SK-N-SH treated with all-trans-retinoic acid at 6 μM for 48 hours (cell line): ENCODE measurements at regions not wholly inside any gene's neighbourhood (a gene's known extent, or its start where the extent isn't known, plus 50 kb on each side); places are given as distances from the start of the nearest gene placed in this dataset.

Source experiments
- ATAC-seq: fragments of 200-7000 bp; cut with Tn5 transposase; 3 replicates; pipeline ENCODE4 v1.9.1; 2020; ENCODE audit warnings: mild to moderate bottlenecking, moderate library complexity
- BACH2 ChIP-seq: fragments of 250-450 bp; sonication (Bioruptor Pico); IDR thresholded peaks from 2 replicates; pipeline ENCODE4 v1.9.0; 2021; ENCODE audit warnings: mild to moderate bottlenecking, borderline replicate concordance
- CSDC2 ChIP-seq: fragments of 250-450 bp; sonication (Bioruptor Pico); IDR thresholded peaks from 2 replicates; pipeline ENCODE4 v1.5.0; 2020; ENCODE audit warnings: mild to moderate bottlenecking, moderate library complexity
- ESRRG ChIP-seq: fragments of 250-450 bp; sonication (Bioruptor Pico); IDR thresholded peaks from 2 replicates; pipeline ENCODE4 v1.6.1; 2021; ENCODE audit warnings: mild to moderate bottlenecking
- GLIS3 ChIP-seq: fragments of 250-450 bp; sonication (Bioruptor Pico); IDR thresholded peaks from 2 replicates; pipeline ENCODE4 v1.5.0; 2020; ENCODE audit warnings: mild to moderate bottlenecking, moderate library complexity
- OSR1 ChIP-seq: fragments of 250-450 bp; sonication (Bioruptor Pico); IDR thresholded peaks from 2 replicates; pipeline ENCODE4 v1.8.0; 2022; ENCODE audit warnings: moderate library complexity, mild to moderate bottlenecking, inconsistent platforms
- PPARA ChIP-seq: fragments of 250-450 bp; sonication (Bioruptor Pico); IDR thresholded peaks from 2 replicates; pipeline ENCODE4 v1.5.0; 2020; ENCODE audit warnings: mild to moderate bottlenecking, borderline replicate concordance
- RARB ChIP-seq: fragments of 250-450 bp; sonication (Bioruptor Pico); IDR thresholded peaks from 2 replicates; pipeline ENCODE4 v1.8.0; 2021; ENCODE audit warnings: mild to moderate bottlenecking, moderate library complexity
- SNAI2 ChIP-seq: fragments of 250-450 bp; sonication (Bioruptor Pico); IDR thresholded peaks from 2 replicates; pipeline ENCODE4 v1.5.0; 2020; ENCODE audit warnings: mild to moderate bottlenecking, moderate library complexity
- TCF4 ChIP-seq: fragments of 250-450 bp; sonication (Bioruptor Pico); IDR thresholded peaks from 2 replicates; pipeline ENCODE4 v1.8.0; 2021; ENCODE audit warnings: mild to moderate bottlenecking, moderate library complexity, borderline replicate concordance
- TOX ChIP-seq: fragments of 250-450 bp; sonication (Bioruptor Pico); IDR thresholded peaks from 2 replicates; pipeline ENCODE4 v1.8.0; 2021; ENCODE audit warnings: mild to moderate bottlenecking, moderate library complexity, borderline replicate concordance
- ZC3H10 ChIP-seq: fragments of 250-450 bp; sonication (Bioruptor Pico); IDR thresholded peaks from 2 replicates; pipeline ENCODE4 v1.5.1; 2021; ENCODE audit warnings: mild to moderate bottlenecking, moderate library complexity
- ZFP3 ChIP-seq: fragments of 250-450 bp; sonication (Bioruptor Pico); IDR thresholded peaks from 2 replicates; pipeline ENCODE4 v1.5.0; 2020; ENCODE audit warnings: mild to moderate bottlenecking, moderate library complexity
- ZFP30 ChIP-seq: fragments of 450-650 bp; formaldehyde crosslinking; IDR thresholded peaks from 2 replicates; pipeline ENCODE4 v1.5.0; 2022; ENCODE audit warnings: mild to moderate bottlenecking, moderate library complexity
- ZNF565 ChIP-seq: fragments of 450-650 bp; formaldehyde crosslinking; conservative IDR thresholded peaks from 2 replicates; pipeline ENCODE4 v1.5.0; 2020; ENCODE audit warnings: low read depth, mild to moderate bottlenecking, moderate library complexity
- ZNF70 ChIP-seq: fragments of 450-650 bp; formaldehyde crosslinking; IDR thresholded peaks from 2 replicates; pipeline ENCODE4 v1.5.0; 2020; ENCODE audit warnings: mild to moderate bottlenecking, moderate library complexity
- TF ChIP-seq, protein P1 (sequence below): fragments of 250-450 bp; sonication (Bioruptor Pico); IDR thresholded peaks from 2 replicates; pipeline ENCODE4 v1.5.1; 2021; ENCODE audit warnings: mild to moderate bottlenecking, moderate library complexity
- TF ChIP-seq, protein P2 (sequence below): fragments of 250-450 bp; sonication (Bioruptor Pico); IDR thresholded peaks from 2 replicates; pipeline ENCODE4 v1.8.0; 2020; ENCODE audit warnings: mild to moderate bottlenecking, moderate library complexity, borderline replicate concordance
- TF ChIP-seq, protein P3 (sequence below): fragments of 250-450 bp; sonication (Bioruptor Pico); IDR thresholded peaks from 2 replicates; pipeline ENCODE4 v1.5.0; 2020; ENCODE audit warnings: mild to moderate bottlenecking, moderate library complexity
- TF ChIP-seq, protein P4 (sequence below): fragments of 250-450 bp; sonication (Bioruptor Pico); IDR thresholded peaks from 2 replicates; pipeline ENCODE4 v1.8.0; 2021; ENCODE audit warnings: low read depth, mild to moderate bottlenecking, moderate library complexity, borderline replicate concordance
- TF ChIP-seq, protein P5 (sequence below): fragments of 250-450 bp; sonication (Bioruptor Pico); IDR thresholded peaks from 2 replicates; pipeline ENCODE4 v1.5.1; 2020; ENCODE audit warnings: low read depth, mild to moderate bottlenecking, moderate library complexity

DNA sequence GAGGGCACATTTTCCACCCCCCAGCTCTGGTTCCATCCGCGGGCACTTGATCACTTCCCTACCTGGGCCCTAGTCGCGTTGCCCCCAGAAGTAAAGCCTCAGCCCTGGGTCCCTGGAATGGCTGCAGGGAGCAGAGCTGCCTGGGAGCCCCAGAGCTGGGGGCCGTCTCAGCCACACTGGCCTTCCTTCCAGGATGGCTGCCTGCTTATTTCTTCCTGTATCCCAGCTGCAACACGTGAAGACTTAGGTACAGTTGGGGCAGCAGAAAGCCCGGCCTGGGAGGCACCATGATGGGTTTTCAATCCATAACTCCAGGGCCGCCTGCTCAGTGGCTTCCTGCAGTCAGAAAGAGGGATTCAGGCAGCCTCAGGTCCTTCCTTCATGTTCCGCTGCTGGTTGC, 232.3 kb downstream of the IRX2 start:
- no peak for TF ChIP-seq ZFP3
- no peak for TF ChIP-seq RARB
- TF ChIP-seq, protein P1, sequence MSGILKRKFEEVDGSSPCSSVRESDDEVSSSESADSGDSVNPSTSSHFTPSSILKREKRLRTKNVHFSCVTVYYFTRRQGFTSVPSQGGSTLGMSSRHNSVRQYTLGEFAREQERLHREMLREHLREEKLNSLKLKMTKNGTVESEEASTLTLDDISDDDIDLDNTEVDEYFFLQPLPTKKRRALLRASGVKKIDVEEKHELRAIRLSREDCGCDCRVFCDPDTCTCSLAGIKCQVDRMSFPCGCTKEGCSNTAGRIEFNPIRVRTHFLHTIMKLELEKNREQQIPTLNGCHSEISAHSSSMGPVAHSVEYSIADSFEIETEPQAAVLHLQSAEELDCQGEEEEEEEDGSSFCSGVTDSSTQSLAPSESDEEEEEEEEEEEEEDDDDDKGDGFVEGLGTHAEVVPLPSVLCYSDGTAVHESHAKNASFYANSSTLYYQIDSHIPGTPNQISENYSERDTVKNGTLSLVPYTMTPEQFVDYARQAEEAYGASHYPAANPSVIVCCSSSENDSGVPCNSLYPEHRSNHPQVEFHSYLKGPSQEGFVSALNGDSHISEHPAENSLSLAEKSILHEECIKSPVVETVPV (CRISPR knock-in tag), result no peak
- TF ChIP-seq, protein P2, sequence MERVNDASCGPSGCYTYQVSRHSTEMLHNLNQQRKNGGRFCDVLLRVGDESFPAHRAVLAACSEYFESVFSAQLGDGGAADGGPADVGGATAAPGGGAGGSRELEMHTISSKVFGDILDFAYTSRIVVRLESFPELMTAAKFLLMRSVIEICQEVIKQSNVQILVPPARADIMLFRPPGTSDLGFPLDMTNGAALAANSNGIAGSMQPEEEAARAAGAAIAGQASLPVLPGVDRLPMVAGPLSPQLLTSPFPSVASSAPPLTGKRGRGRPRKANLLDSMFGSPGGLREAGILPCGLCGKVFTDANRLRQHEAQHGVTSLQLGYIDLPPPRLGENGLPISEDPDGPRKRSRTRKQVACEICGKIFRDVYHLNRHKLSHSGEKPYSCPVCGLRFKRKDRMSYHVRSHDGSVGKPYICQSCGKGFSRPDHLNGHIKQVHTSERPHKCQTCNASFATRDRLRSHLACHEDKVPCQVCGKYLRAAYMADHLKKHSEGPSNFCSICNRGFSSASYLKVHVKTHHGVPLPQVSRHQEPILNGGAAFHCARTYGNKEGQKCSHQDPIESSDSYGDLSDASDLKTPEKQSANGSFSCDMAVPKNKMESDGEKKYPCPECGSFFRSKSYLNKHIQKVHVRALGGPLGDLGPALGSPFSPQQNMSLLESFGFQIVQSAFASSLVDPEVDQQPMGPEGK, result no peak
- no peak for TF ChIP-seq ZNF70 (CRISPR knock-in tag)
- no peak for TF ChIP-seq CSDC2
- TF ChIP-seq SNAI2 (CRISPR knock-in tag), result no peak
- TF ChIP-seq, protein P3, sequence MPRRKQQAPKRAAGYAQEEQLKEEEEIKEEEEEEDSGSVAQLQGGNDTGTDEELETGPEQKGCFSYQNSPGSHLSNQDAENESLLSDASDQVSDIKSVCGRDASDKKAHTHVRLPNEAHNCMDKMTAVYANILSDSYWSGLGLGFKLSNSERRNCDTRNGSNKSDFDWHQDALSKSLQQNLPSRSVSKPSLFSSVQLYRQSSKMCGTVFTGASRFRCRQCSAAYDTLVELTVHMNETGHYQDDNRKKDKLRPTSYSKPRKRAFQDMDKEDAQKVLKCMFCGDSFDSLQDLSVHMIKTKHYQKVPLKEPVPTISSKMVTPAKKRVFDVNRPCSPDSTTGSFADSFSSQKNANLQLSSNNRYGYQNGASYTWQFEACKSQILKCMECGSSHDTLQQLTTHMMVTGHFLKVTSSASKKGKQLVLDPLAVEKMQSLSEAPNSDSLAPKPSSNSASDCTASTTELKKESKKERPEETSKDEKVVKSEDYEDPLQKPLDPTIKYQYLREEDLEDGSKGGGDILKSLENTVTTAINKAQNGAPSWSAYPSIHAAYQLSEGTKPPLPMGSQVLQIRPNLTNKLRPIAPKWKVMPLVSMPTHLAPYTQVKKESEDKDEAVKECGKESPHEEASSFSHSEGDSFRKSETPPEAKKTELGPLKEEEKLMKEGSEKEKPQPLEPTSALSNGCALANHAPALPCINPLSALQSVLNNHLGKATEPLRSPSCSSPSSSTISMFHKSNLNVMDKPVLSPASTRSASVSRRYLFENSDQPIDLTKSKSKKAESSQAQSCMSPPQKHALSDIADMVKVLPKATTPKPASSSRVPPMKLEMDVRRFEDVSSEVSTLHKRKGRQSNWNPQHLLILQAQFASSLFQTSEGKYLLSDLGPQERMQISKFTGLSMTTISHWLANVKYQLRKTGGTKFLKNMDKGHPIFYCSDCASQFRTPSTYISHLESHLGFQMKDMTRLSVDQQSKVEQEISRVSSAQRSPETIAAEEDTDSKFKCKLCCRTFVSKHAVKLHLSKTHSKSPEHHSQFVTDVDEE (CRISPR knock-in tag), result no peak
- TF ChIP-seq ESRRG, result no peak
- TF ChIP-seq, protein P4, sequence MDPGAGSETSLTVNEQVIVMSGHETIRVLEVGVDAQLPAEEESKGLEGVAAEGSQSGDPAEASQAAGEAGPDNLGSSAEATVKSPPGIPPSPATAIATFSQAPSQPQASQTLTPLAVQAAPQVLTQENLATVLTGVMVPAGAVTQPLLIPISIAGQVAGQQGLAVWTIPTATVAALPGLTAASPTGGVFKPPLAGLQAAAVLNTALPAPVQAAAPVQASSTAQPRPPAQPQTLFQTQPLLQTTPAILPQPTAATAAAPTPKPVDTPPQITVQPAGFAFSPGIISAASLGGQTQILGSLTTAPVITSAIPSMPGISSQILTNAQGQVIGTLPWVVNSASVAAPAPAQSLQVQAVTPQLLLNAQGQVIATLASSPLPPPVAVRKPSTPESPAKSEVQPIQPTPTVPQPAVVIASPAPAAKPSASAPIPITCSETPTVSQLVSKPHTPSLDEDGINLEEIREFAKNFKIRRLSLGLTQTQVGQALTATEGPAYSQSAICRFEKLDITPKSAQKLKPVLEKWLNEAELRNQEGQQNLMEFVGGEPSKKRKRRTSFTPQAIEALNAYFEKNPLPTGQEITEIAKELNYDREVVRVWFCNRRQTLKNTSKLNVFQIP (CRISPR knock-in tag), result no peak
- no peak for TF ChIP-seq ZNF565 (CRISPR knock-in tag)
- no peak for TF ChIP-seq GLIS3
- TF ChIP-seq ZFP30 (CRISPR knock-in tag), result no peak
- TF ChIP-seq, protein P5, sequence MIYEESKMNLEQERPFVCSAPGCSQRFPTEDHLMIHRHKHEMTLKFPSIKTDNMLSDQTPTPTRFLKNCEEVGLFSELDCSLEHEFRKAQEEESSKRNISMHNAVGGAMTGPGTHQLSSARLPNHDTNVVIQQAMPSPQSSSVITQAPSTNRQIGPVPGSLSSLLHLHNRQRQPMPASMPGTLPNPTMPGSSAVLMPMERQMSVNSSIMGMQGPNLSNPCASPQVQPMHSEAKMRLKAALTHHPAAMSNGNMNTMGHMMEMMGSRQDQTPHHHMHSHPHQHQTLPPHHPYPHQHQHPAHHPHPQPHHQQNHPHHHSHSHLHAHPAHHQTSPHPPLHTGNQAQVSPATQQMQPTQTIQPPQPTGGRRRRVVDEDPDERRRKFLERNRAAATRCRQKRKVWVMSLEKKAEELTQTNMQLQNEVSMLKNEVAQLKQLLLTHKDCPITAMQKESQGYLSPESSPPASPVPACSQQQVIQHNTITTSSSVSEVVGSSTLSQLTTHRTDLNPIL, result no peak
- TF ChIP-seq ZC3H10, result no peak
- ATAC-seq, result no peak

DNA sequence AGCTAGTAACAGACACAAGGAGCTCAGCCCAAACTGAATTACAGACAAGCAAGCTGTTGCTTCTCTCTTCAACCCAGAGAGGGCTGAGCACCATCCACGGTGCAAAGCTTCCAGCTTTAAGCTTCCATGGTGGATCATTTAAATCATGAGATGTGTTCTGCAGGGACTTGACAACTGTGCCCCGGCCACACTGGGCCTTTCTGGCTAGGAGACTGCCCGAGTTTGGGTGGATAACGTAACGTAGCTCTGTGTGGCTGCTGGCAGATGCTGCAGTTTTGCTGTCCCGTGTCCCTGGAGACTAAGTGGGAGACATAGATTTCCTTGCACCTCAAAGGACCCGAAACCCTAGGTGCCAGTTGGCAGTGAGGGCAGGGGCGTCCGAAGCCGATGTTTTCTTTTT, 234.0 kb downstream of the IRX2 start:
- no peak for ATAC-seq
- TF ChIP-seq GLIS3 (no peak), CSDC2 (no peak), ZNF70 (CRISPR knock-in tag) (no peak), PPARA (CRISPR knock-in tag) (no peak), ESRRG (no peak), SNAI2 (CRISPR knock-in tag) (no peak), BACH2 (CRISPR knock-in tag) (no peak), TOX (no peak)
- TF ChIP-seq, protein P2, result no peak

DNA sequence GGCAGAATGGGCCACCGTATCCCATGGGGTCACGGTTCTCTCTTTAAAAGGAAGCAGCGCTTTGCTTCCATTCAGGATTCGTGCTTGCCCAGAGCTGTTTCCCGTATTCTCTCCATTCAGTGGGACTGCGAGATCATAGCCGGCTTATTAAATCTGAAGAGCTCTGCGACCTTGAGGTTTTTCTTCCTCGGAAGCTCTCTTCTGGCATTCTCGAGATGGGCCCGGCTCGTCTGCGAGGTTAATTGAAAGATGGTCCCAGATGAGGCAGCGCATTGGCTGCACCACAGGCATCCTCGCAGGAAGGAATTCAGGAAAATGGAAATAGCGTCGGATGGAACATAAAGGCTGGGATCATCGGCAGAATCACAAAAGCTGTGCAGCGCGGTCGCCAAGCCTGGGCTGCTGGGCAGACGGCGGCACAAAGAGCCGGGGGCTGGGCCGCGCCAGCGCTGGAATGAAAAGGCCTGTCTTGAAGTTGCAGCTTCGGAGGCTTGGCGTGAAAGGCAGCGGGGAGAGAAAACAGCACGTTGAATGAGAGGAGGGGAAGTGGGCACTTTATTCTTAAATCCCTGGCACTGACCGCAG, 236.2 kb downstream of the IRX2 start:
- ATAC-seq, result no peak
- TF ChIP-seq, protein P3 (CRISPR knock-in tag), result no peak
- TF ChIP-seq SNAI2 (CRISPR knock-in tag) (no peak), TCF4 (CRISPR knock-in tag) (no peak), GLIS3 (no peak), OSR1 (CRISPR knock-in tag) (no peak), ESRRG (no peak)
